Thyroid gland (tissue), 4 donors: ENCODE measurements at regions not wholly inside any gene's neighbourhood (a gene's known extent, or its start where the extent isn't known, plus 50 kb on each side); places are given as distances from the start of the nearest gene placed in this dataset.

Source experiments
- DNase-seq, 2 donors: peaks; one replicate each; pipeline ENCODE4 v3.0.0-alpha.2; 2019
- H3K27ac ChIP-seq, 3 donors: fragments of 200-600 bp; sonication (generic); 1 replicate in 2 of 3; 2 replicates in 1 of 3; pipeline ENCODE4 v1.5.1; 2016 to 2019; ENCODE audit warnings: mild to moderate bottlenecking in 1 of 3, moderate library complexity in 1 of 3
- H3K27me3 ChIP-seq: fragments of 200-600 bp; sonication (generic); one replicate; pipeline ENCODE4 v1.5.1; 2019
- H3K36me3 ChIP-seq, 2 donors: fragments of 200-600 bp; sonication (generic); one replicate each; pipeline ENCODE4 v1.5.1; 2016 to 2019
- H3K4me1 ChIP-seq, 2 donors: fragments of 200-600 bp; sonication (generic); one replicate each; pipeline ENCODE4 v1.5.1; 2017 to 2019
- H3K4me3 ChIP-seq, 3 donors: fragments of 200-600 bp; sonication (generic); replicated peaks in 1 of 3; 1 replicate in 2 of 3; 2 replicates in 1 of 3; pipeline ENCODE4 v1.5.1; 2016; ENCODE audit warnings: mild to moderate bottlenecking in 1 of 3
- H3K9me3 ChIP-seq: fragments of 200-600 bp; sonication (generic); one replicate; pipeline ENCODE4 v1.5.1; 2017
- CTCF ChIP-seq, 6 experiments: fragments of 200-600 bp in 3 of 6; fragments of 450-650 bp in 3 of 6; sonication (generic) in 3 of 6; IDR thresholded peaks; one replicate each; pipeline ENCODE4 v1.5.1; 2016 to 2019; ENCODE audit warnings: antibody characterized with exemption in 6 of 6, mild to moderate bottlenecking in 2 of 6, inconsistent platforms in 1 of 6, moderate library complexity in 1 of 6
- POLR2A ChIP-seq, 2 donors: fragments of 450-650 bp; IDR thresholded peaks; one replicate each; pipeline ENCODE4 v1.6.1; 2017; ENCODE audit warnings: antibody characterized with exemption in 2 of 2, mild to moderate bottlenecking in 2 of 2, moderate library complexity in 1 of 2
- WGBS, 2 donors: methylation state at CpG; one replicate each; pipeline ENCODE4 v1.1.5; 2017; 5-methylcytosine and 5-hydroxymethylcytosine counted together
- intact Hi-C: fragments of 100-400 bp; cut with DNase I; formaldehyde crosslinking; loops from one replicate; pipeline ENCODE4 v1.15.1; 2023

- Histone ChIP-seq H3K36me3 (no peaks in the 10 kb centered on the region), H3K9me3 (no peaks in the 10 kb centered on the region), H3K4me3 (no peak overlapping the region), H3K27ac (no peak overlapping the region), H3K27me3 (no peaks in the 10 kb centered on the region), H3K4me1 (peaks cover 3 to 27% of the 10 kb centered on the region in 2 donors)
- DNase-seq = no peak
- no peak for TF ChIP-seq POLR2A (IDR thresholded peaks at IDR 0.05)
- no peak for TF ChIP-seq CTCF (IDR thresholded peaks at IDR 0.05)
- intact Hi-C loops = no loop called here
- WGBS, 2 donors = 56 to 73% methylated on average over 7 of the region's 7 CpGs
These were observed 78.4 kb downstream of the C11orf91 start for GRCh38 chr11:33622186-33622585.

GRCh38 chr11:33620423-33621171 is 80.0 kb downstream of the C11orf91 start:
- TF ChIP-seq POLR2A (IDR thresholded peaks at IDR 0.05) (no peak), CTCF (IDR thresholded peaks at IDR 0.05) (no peak)
- H3K27ac ChIP-seq = peak overlapping the region in 2 of 3 donors; percentile 12 to 63
- peak; percentile 47 to 49 for DNase-seq
- H3K9me3 ChIP-seq = no peaks in the 10 kb centered on the region
- no peak overlapping the region for H3K4me3 ChIP-seq
- H3K4me1 ChIP-seq = peaks cover 3 to 27% of the 10 kb centered on the region in 2 donors
- WGBS, 2 donors = 40 to 44% methylated on average over 6 of the region's 6 CpGs
- H3K27me3 ChIP-seq = no peaks in the 10 kb centered on the region
- intact Hi-C loops = no loop called here
- no peaks in the 10 kb centered on the region for H3K36me3 ChIP-seq

GRCh38 chr11:33618956-33619355 is 81.7 kb downstream of the C11orf91 start:
- Histone ChIP-seq H3K9me3 (no peaks in the 10 kb centered on the region), H3K27ac (no peak overlapping the region), H3K36me3 (no peaks in the 10 kb centered on the region), H3K27me3 (no peaks in the 10 kb centered on the region), H3K4me3 (no peak overlapping the region), H3K4me1 (peaks cover 3 to 27% of the 10 kb centered on the region in 2 donors)
- DNase-seq = no peak
- TF ChIP-seq POLR2A (IDR thresholded peaks at IDR 0.05) (no peak), CTCF (IDR thresholded peaks at IDR 0.05) (no peak)
- 90% methylated on average over 7 of the region's 7 CpGs for WGBS, 2 donors
- intact Hi-C loops = no loop called here

GRCh38 chr11:33618351-33618710 is 82.3 kb downstream of the C11orf91 start:
- no peak overlapping the region for H3K27ac ChIP-seq
- H3K36me3 ChIP-seq = no peaks in the 10 kb centered on the region
- TF ChIP-seq CTCF (IDR thresholded peaks at IDR 0.05) = no peak
- 95% methylated on average over 10 of the region's 10 CpGs for WGBS, 2 donors
- H3K4me1 ChIP-seq = peaks cover 3 to 27% of the 10 kb centered on the region in 2 donors
- DNase-seq = no peak
- no peak overlapping the region for H3K4me3 ChIP-seq
- intact Hi-C loops = no loop called here
- no peaks in the 10 kb centered on the region for H3K9me3 ChIP-seq
- no peaks in the 10 kb centered on the region for H3K27me3 ChIP-seq

- no peak overlapping the region for H3K4me3 ChIP-seq
- TF ChIP-seq POLR2A (IDR thresholded peaks at IDR 0.05) (no peak), CTCF (IDR thresholded peaks at IDR 0.05) (no peak)
- H3K4me1 ChIP-seq = peaks cover 3 to 27% of the 10 kb centered on the region in 2 donors
- no peaks in the 10 kb centered on the region for H3K27me3 ChIP-seq
- H3K27ac ChIP-seq = no peak overlapping the region
- no peaks in the 10 kb centered on the region for H3K9me3 ChIP-seq
- H3K36me3 ChIP-seq = no peaks in the 10 kb centered on the region
- no peak for DNase-seq
- intact Hi-C loops = no loop called here
- 89 to 90% methylated on average over 8 of the region's 8 CpGs for WGBS, 2 donors
These were observed 82.8 kb downstream of the C11orf91 start for GRCh38 chr11:33617672-33618350.
